HL-60 (cell line): ENCODE measurements at regions not wholly inside any gene's neighbourhood (a gene's known extent, or its start where the extent isn't known, plus 50 kb on each side); places are given as distances from the start of the nearest gene placed in this dataset.
"Not testable (repeated sequence)": the region's sequence is repeated elsewhere in the genome, so short reads cannot be mapped to it uniquely, and the experiment has no call there.

Source experiments
- CTCF ChIP-seq: IDR thresholded peaks from one replicate; pipeline ENCODE4 v1.5.1; 2011; ENCODE audit warnings: low read length, control low read depth, inconsistent platforms; ENCODE audit not compliant: insufficient read depth
- POLR2AphosphoS5 ChIP-seq: IDR thresholded peaks from 2 replicates; pipeline ENCODE4 v1.6.1; 2012; ENCODE audit warnings: low read depth
- REST ChIP-seq: IDR thresholded peaks from 2 replicates; pipeline ENCODE4 v1.6.1; 2012; ENCODE audit warnings: low read depth; ENCODE audit not compliant: insufficient replicate concordance

- not testable (repeated sequence) for TF ChIP-seq CTCF, REST, POLR2AphosphoS5
Observed at GRCh38 chr15:45874566-45874965, 239.7 kb downstream of the SQOR start.
